ENCODE measurements at regions not wholly inside any gene's neighbourhood (a gene's known extent, or its start where the extent isn't known, plus 50 kb on each side); places are given as distances from the start of the nearest gene placed in this dataset.

- Mint-ChIP-seq H3K9me3 (no peaks in the 10 kb centered on the region), H3K36me3 (no peaks in the 10 kb centered on the region), H3K27me3 (ENCODE audit: low read depth in 2 of 2) (peaks cover 18 to 35% of the 10 kb centered on the region in 2 donors), H3K27ac (no peak overlapping the region), H3K4me1 (no peaks in the 10 kb centered on the region), H3K4me3 (no peak overlapping the region)
- no peaks in the 10 kb centered on the region for H3K4me1 ChIP-seq (ENCODE audit: control insufficient read depth, insufficient read depth, low read length)
- no peak for ATAC-seq
- no peaks in the 10 kb centered on the region for H3K9me3 ChIP-seq (ENCODE audit: control insufficient read depth, insufficient read depth, low read length)
- TF ChIP-seq, protein P1, sequence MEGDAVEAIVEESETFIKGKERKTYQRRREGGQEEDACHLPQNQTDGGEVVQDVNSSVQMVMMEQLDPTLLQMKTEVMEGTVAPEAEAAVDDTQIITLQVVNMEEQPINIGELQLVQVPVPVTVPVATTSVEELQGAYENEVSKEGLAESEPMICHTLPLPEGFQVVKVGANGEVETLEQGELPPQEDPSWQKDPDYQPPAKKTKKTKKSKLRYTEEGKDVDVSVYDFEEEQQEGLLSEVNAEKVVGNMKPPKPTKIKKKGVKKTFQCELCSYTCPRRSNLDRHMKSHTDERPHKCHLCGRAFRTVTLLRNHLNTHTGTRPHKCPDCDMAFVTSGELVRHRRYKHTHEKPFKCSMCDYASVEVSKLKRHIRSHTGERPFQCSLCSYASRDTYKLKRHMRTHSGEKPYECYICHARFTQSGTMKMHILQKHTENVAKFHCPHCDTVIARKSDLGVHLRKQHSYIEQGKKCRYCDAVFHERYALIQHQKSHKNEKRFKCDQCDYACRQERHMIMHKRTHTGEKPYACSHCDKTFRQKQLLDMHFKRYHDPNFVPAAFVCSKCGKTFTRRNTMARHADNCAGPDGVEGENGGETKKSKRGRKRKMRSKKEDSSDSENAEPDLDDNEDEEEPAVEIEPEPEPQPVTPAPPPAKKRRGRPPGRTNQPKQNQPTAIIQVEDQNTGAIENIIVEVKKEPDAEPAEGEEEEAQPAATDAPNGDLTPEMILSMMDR (IDR thresholded peaks at IDR 0.05) = no peak
- no peaks in the 10 kb centered on the region for H3K36me3 ChIP-seq (ENCODE audit: control insufficient read depth, insufficient read depth, low read length)
- no peak for DNase-seq
- intact Hi-C loops (cut with micrococcal nuclease) = no loop called here
- H3K27me3 ChIP-seq (ENCODE audit: control insufficient read depth, insufficient read depth, low read length) = no peaks in the 10 kb centered on the region
- no peak overlapping the region for H3K4me3 ChIP-seq (ENCODE audit: low read length)
- H3K27ac ChIP-seq (ENCODE audit: low read length) = no peak overlapping the region
- WGBS (ENCODE audit: insufficient coverage) = 86% methylated on average over 7 of the region's 7 CpGs
These were observed 195.2 kb downstream of the TRIM29 start for GRCh38 chr11:119942583-119943297.

DNA sequence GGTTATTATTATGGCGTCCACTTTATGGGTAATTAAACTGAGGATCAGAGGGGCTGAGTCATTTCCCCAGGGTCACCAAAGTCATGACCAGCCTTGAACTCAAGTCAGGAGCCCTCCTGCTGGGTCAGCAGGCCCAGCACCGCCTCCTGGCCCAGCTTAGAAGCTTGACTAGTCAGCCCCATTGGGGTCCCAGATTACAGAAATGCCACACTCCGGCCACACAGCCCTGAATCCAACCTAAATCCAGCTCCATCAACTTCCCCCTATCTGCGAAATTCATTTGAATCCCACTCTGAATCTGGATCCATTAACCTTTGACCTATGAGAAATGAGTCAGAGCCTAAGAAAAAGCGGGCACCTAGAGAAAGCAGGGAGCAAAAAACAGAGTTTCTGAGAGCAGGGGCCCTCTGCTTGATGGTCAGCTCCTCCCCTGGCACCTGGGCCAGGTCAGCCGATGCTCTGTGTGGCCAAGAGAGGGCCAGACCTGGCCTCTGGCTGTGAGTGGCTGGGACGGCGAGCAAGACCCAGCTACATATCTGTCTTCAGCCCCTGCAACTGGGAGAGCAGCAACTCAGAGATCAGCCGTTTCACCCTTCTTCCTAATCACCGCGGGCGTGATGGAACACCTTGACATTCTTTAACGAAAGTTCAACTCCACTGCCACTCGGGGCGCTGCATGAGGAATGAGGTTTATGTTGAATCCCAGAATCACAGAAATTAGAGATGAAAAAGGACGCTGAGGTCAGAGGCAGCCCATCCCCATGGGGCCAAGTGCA lies 196.1 kb downstream of the TRIM29 start:
- Mint-ChIP-seq H3K36me3 (no peaks in the 10 kb centered on the region), H3K27ac (no peak overlapping the region), H3K27me3 (ENCODE audit: low read depth in 2 of 2) (peaks cover 17 to 39% of the 10 kb centered on the region in 2 donors), H3K9me3 (no peaks in the 10 kb centered on the region), H3K4me3 (no peak overlapping the region), H3K4me1 (no peaks in the 10 kb centered on the region)
- ATAC-seq = no peak
- DNase-seq = no peak
- Histone ChIP-seq H3K27me3 (ENCODE audit: control insufficient read depth, insufficient read depth, low read length) (no peaks in the 10 kb centered on the region), H3K4me1 (ENCODE audit: control insufficient read depth, insufficient read depth, low read length) (no peaks in the 10 kb centered on the region), H3K9me3 (ENCODE audit: control insufficient read depth, insufficient read depth, low read length) (no peaks in the 10 kb centered on the region), H3K27ac (ENCODE audit: low read length) (no peak overlapping the region), H3K36me3 (ENCODE audit: control insufficient read depth, insufficient read depth, low read length) (no peaks in the 10 kb centered on the region), H3K4me3 (ENCODE audit: low read length) (no peak overlapping the region)
- TF ChIP-seq, protein P1 (IDR thresholded peaks at IDR 0.05) = no peak
- intact Hi-C loops (cut with micrococcal nuclease) = no loop called here
- 66% methylated on average over 16 of the region's 16 CpGs for WGBS (ENCODE audit: insufficient coverage)

DNA sequence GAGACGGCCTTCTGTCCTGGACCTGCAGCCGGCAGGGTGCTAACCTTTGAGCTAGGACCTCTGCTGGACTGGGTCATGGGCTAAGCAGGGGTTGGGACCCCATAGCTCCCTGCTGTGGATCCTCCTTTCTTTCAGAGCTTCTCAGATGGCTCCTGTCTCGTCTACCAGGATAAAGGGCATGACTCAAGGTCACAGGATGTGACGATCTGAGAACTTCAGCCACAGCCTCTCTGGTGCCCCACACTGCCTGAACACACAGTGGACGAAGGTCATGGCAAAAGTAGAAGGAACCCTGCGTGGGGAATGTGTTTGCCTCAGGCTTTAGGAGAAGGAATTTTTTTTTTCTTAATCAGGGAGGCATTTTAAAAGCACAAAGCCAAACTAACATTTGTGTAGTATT lies 196.7 kb downstream of the TRIM29 start:
- intact Hi-C loops (cut with micrococcal nuclease) = no loop called here
- TF ChIP-seq, protein P1 (IDR thresholded peaks at IDR 0.05) = no peak
- no peak for ATAC-seq
- Mint-ChIP-seq H3K36me3 (no peaks in the 10 kb centered on the region), H3K9me3 (no peaks in the 10 kb centered on the region), H3K4me3 (no peak overlapping the region), H3K4me1 (no peaks in the 10 kb centered on the region), H3K27me3 (ENCODE audit: low read depth in 2 of 2) (peaks cover 22 to 46% of the 10 kb centered on the region in 2 donors), H3K27ac (no peak overlapping the region)
- H3K4me1 ChIP-seq (ENCODE audit: control insufficient read depth, insufficient read depth, low read length) = no peaks in the 10 kb centered on the region
- H3K36me3 ChIP-seq (ENCODE audit: control insufficient read depth, insufficient read depth, low read length) = no peaks in the 10 kb centered on the region
- H3K9me3 ChIP-seq (ENCODE audit: control insufficient read depth, insufficient read depth, low read length) = no peaks in the 10 kb centered on the region
- no peak overlapping the region for H3K4me3 ChIP-seq (ENCODE audit: low read length)
- H3K27ac ChIP-seq (ENCODE audit: low read length) = no peak overlapping the region
- no peak for DNase-seq
- no peaks in the 10 kb centered on the region for H3K27me3 ChIP-seq (ENCODE audit: control insufficient read depth, insufficient read depth, low read length)
- WGBS (ENCODE audit: insufficient coverage) = 85% methylated on average over 6 of the region's 6 CpGs
